WTC11 (cell line): ENCODE measurements at regions not wholly inside any gene's neighbourhood (a gene's known extent, or its start where the extent isn't known, plus 50 kb on each side); places are given as distances from the start of the nearest gene placed in this dataset.

ENCODE experiments used
- ATAC-seq: fragments of 200-7000 bp; cut with Tn5 transposase; 2 replicates; pipeline ENCODE4 v1.10.0; 2021; ENCODE audit warnings: mild to moderate bottlenecking, moderate library complexity
- CTCF ChIA-PET: fragments of 300-600 bp; sonication (Branson Sonifier 250); formaldehyde crosslinking; loops from one replicate; lab custom pipeline; 2021; ENCODE audit warnings: antibody characterized with exemption; lab: Charles Lee
- POLR2A ChIA-PET: fragments of 350-600 bp; sonication (Branson Sonifier 250); formaldehyde crosslinking; loops from one replicate; lab custom pipeline; 2021; ENCODE audit warnings: antibody characterized with exemption; lab: Charles Lee
- DNase-seq: peaks from one replicate; pipeline ENCODE4 v3.0.0; 2021; ENCODE audit warnings: low spot score
- H3K27ac Mint-ChIP-seq: 2 replicates; pipeline ENCODE4 v1.8.0; 2021; ENCODE audit warnings: mixed read lengths
- H3K27me3 Mint-ChIP-seq: 2 replicates; pipeline ENCODE4 v1.8.0; 2021; ENCODE audit warnings: low read depth, mild to moderate bottlenecking, moderate library complexity, mixed read lengths
- H3K36me3 Mint-ChIP-seq: 2 replicates; pipeline ENCODE4 v1.8.0; 2021; ENCODE audit warnings: mixed read lengths
- H3K4me1 Mint-ChIP-seq: 2 replicates; pipeline ENCODE4 v1.8.0; 2022; ENCODE audit warnings: mixed read lengths
- H3K4me3 Mint-ChIP-seq: 2 replicates; pipeline ENCODE4 v1.8.0; 2021; ENCODE audit warnings: mild to moderate bottlenecking, moderate library complexity, mixed read lengths
- H3K9me3 Mint-ChIP-seq: 2 replicates; pipeline ENCODE4 v1.8.0; 2021; ENCODE audit warnings: mixed read lengths
- FOXJ3 ChIP-seq: sonication (generic); formaldehyde crosslinking; IDR thresholded peaks from 2 replicates; pipeline ENCODE4 v1.9.0; 2021; ENCODE audit warnings: missing genetic modification reagents, mild to moderate bottlenecking, borderline replicate concordance
- GABPB1 ChIP-seq: sonication (generic); formaldehyde crosslinking; IDR thresholded peaks from 2 replicates; pipeline ENCODE4 v1.8.1; 2023; ENCODE audit warnings: mild to moderate bottlenecking, missing genetic modification reagents
- IRF2 ChIP-seq: sonication (generic); formaldehyde crosslinking; IDR thresholded peaks from 2 replicates; pipeline ENCODE4 v1.8.0; 2022; ENCODE audit warnings: low read depth, missing genetic modification reagents, borderline replicate concordance
- JUN ChIP-seq: sonication (generic); formaldehyde crosslinking; IDR thresholded peaks from 2 replicates; pipeline ENCODE4 v1.8.0; 2023; ENCODE audit warnings: mild to moderate bottlenecking, missing genetic modification reagents
- NFE2L1 ChIP-seq: sonication (generic); formaldehyde crosslinking; IDR thresholded peaks from 2 replicates; pipeline ENCODE4 v1.8.1; 2023; ENCODE audit warnings: missing genetic modification reagents
- NFYB ChIP-seq: sonication (generic); formaldehyde crosslinking; conservative IDR thresholded peaks from 2 replicates; pipeline ENCODE4 v1.8.0; 2022; ENCODE audit warnings: low read depth, missing genetic modification reagents
- NR2C2 ChIP-seq: sonication (generic); formaldehyde crosslinking; IDR thresholded peaks from 2 replicates; pipeline ENCODE4 v1.8.0; 2022; ENCODE audit warnings: mild to moderate bottlenecking, missing genetic modification reagents
- TP53 ChIP-seq: sonication (generic); formaldehyde crosslinking; IDR thresholded peaks from 2 replicates; pipeline ENCODE4 v1.8.1; 2023; ENCODE audit warnings: mild to moderate bottlenecking, missing genetic modification reagents
- ZNF219 ChIP-seq: sonication (generic); formaldehyde crosslinking; IDR thresholded peaks from 2 replicates; pipeline ENCODE4 v1.8.0; 2023; ENCODE audit warnings: missing genetic modification reagents, mild to moderate bottlenecking, borderline replicate concordance
- ZNF317 ChIP-seq: sonication (generic); formaldehyde crosslinking; IDR thresholded peaks from 2 replicates; pipeline ENCODE4 v1.8.1; 2023; ENCODE audit warnings: low read depth, mild to moderate bottlenecking, moderate library complexity, missing genetic modification reagents, borderline replicate concordance
- TF ChIP-seq, protein P1 (sequence below): fragments of 250-450 bp; sonication (Bioruptor Pico); IDR thresholded peaks from 2 replicates; pipeline ENCODE4 v1.8.0; 2021; ENCODE audit warnings: mild to moderate bottlenecking
- TF ChIP-seq, protein P2 (sequence below): sonication (generic); formaldehyde crosslinking; IDR thresholded peaks from 2 replicates; pipeline ENCODE4 v1.8.0; 2023; ENCODE audit warnings: mild to moderate bottlenecking, missing genetic modification reagents
- TF ChIP-seq, protein P3 (sequence below): sonication (generic); formaldehyde crosslinking; IDR thresholded peaks from 2 replicates; pipeline ENCODE4 v1.8.0; 2022; ENCODE audit warnings: mild to moderate bottlenecking, missing genetic modification reagents
- TF ChIP-seq, protein P4 (sequence below): fragments of 250-450 bp; sonication (Bioruptor Pico); IDR thresholded peaks from 2 replicates; pipeline ENCODE4 v1.9.0; 2021; ENCODE audit warnings: mild to moderate bottlenecking
- TF ChIP-seq, protein P5 (sequence below): sonication (generic); formaldehyde crosslinking; IDR thresholded peaks from 2 replicates; pipeline ENCODE4 v1.8.1; 2022; ENCODE audit warnings: low read depth, missing genetic modification reagents, borderline replicate concordance
- TF ChIP-seq, protein P6 (sequence below): sonication (generic); formaldehyde crosslinking; IDR thresholded peaks from 2 replicates; pipeline ENCODE4 v1.8.1; 2023; ENCODE audit warnings: mild to moderate bottlenecking, moderate library complexity, missing genetic modification reagents

DNA sequence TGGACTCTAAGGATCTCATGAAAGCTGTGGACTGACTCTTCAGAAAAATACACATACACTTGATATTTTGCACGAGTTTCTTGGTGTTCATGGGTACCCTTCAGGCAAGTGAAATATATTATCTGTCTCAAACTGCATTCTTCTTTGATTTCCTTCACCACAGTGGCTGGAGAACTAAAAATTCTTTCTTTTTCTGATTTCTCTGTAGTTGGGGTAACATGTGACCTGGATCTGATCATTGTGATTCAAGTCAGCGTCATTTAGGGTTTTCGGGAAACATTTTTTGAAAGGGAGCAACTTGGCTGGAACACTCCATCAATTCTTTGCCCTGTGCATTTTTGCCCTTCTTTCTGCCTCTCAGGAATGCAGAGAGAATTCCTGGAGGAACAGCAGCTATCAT is 205.8 kb downstream of the OR2B2 start:
- POLR2A ChIA-PET = no interaction called here
- no peaks in the 10 kb centered on the region for H3K4me1 Mint-ChIP-seq
- H3K27ac Mint-ChIP-seq = no peak overlapping the region
- CTCF ChIA-PET = no interaction called here
- peaks cover 44% of the 10 kb centered on the region for H3K36me3 Mint-ChIP-seq
- DNase-seq (no peak), ATAC-seq (no peak)
- H3K9me3 Mint-ChIP-seq = no peaks in the 10 kb centered on the region
- no peak overlapping the region for H3K4me3 Mint-ChIP-seq
- no peaks in the 10 kb centered on the region for H3K27me3 Mint-ChIP-seq
- TF ChIP-seq NFE2L1 (CRISPR knock-in tag) = no peak
- no peak for TF ChIP-seq NR2C2 (CRISPR knock-in tag)
- no peak for TF ChIP-seq ZNF317 (CRISPR knock-in tag)
- no peak for TF ChIP-seq ZNF219 (CRISPR knock-in tag)
- TF ChIP-seq, protein P1, sequence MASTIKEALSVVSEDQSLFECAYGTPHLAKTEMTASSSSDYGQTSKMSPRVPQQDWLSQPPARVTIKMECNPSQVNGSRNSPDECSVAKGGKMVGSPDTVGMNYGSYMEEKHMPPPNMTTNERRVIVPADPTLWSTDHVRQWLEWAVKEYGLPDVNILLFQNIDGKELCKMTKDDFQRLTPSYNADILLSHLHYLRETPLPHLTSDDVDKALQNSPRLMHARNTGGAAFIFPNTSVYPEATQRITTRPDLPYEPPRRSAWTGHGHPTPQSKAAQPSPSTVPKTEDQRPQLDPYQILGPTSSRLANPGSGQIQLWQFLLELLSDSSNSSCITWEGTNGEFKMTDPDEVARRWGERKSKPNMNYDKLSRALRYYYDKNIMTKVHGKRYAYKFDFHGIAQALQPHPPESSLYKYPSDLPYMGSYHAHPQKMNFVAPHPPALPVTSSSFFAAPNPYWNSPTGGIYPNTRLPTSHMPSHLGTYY = no peak
- TF ChIP-seq NFYB (CRISPR knock-in tag) = no peak
- no peak for TF ChIP-seq IRF2 (CRISPR knock-in tag)
- no peak for TF ChIP-seq JUN (CRISPR knock-in tag)
- no peak for TF ChIP-seq GABPB1
- TF ChIP-seq, protein P2, sequence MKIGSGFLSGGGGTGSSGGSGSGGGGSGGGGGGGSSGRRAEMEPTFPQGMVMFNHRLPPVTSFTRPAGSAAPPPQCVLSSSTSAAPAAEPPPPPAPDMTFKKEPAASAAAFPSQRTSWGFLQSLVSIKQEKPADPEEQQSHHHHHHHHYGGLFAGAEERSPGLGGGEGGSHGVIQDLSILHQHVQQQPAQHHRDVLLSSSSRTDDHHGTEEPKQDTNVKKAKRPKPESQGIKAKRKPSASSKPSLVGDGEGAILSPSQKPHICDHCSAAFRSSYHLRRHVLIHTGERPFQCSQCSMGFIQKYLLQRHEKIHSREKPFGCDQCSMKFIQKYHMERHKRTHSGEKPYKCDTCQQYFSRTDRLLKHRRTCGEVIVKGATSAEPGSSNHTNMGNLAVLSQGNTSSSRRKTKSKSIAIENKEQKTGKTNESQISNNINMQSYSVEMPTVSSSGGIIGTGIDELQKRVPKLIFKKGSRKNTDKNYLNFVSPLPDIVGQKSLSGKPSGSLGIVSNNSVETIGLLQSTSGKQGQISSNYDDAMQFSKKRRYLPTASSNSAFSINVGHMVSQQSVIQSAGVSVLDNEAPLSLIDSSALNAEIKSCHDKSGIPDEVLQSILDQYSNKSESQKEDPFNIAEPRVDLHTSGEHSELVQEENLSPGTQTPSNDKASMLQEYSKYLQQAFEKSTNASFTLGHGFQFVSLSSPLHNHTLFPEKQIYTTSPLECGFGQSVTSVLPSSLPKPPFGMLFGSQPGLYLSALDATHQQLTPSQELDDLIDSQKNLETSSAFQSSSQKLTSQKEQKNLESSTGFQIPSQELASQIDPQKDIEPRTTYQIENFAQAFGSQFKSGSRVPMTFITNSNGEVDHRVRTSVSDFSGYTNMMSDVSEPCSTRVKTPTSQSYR (CRISPR knock-in tag) = no peak
- no peak for TF ChIP-seq TP53
- TF ChIP-seq, protein P3, sequence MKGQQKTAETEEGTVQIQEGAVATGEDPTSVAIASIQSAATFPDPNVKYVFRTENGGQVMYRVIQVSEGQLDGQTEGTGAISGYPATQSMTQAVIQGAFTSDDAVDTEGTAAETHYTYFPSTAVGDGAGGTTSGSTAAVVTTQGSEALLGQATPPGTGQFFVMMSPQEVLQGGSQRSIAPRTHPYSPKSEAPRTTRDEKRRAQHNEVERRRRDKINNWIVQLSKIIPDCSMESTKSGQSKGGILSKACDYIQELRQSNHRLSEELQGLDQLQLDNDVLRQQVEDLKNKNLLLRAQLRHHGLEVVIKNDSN (CRISPR knock-in tag) = no peak
- TF ChIP-seq, protein P4, sequence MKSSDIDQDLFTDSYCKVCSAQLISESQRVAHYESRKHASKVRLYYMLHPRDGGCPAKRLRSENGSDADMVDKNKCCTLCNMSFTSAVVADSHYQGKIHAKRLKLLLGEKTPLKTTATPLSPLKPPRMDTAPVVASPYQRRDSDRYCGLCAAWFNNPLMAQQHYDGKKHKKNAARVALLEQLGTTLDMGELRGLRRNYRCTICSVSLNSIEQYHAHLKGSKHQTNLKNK (CRISPR knock-in tag) = no peak
- TF ChIP-seq, all 79 proteins: peak for 0

DNA sequence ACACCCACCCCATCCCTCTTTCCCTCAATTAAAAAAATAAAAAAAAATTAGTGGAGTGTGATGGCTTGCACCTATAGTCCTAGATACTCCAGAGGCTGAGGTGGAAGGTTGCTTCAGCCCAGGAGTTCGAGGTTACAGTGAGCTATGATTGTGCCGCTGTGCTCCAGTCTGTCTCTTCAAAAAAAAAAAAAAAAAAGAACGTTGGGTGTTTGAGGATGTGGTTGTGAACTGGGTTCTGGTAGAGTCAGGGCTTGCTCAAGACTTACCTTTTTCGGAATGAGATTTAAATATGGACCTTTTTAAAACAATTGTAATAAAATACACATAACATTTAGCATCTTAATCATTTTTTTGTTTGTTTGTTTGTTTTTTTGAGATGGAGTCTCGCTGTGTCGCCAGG is 211.9 kb downstream of the OR2B2 start:
- ChIA-PET POLR2A (no interaction called here), CTCF (interaction anchor here (3.2 kb wide), 1 partner anchor 52 kb away, joined by 9 read pairs; no protein-coding TSS in a partner anchor)
- Mint-ChIP-seq H3K4me1 (no peaks in the 10 kb centered on the region; the same call in 1 of the 2 replicates), H3K27me3 (no peaks in the 10 kb centered on the region), H3K9me3 (no peaks in the 10 kb centered on the region), H3K4me3 (no peak overlapping the region), H3K27ac (no peak overlapping the region), H3K36me3 (peaks cover 30% of the 10 kb centered on the region)
- ATAC-seq (no peak), DNase-seq (no peak)
- TF ChIP-seq, protein P5, sequence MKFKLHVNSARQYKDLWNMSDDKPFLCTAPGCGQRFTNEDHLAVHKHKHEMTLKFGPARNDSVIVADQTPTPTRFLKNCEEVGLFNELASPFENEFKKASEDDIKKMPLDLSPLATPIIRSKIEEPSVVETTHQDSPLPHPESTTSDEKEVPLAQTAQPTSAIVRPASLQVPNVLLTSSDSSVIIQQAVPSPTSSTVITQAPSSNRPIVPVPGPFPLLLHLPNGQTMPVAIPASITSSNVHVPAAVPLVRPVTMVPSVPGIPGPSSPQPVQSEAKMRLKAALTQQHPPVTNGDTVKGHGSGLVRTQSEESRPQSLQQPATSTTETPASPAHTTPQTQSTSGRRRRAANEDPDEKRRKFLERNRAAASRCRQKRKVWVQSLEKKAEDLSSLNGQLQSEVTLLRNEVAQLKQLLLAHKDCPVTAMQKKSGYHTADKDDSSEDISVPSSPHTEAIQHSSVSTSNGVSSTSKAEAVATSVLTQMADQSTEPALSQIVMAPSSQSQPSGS (CRISPR knock-in tag) = no peak
- no peak for TF ChIP-seq FOXJ3 (CRISPR knock-in tag)
- TF ChIP-seq, protein P6, sequence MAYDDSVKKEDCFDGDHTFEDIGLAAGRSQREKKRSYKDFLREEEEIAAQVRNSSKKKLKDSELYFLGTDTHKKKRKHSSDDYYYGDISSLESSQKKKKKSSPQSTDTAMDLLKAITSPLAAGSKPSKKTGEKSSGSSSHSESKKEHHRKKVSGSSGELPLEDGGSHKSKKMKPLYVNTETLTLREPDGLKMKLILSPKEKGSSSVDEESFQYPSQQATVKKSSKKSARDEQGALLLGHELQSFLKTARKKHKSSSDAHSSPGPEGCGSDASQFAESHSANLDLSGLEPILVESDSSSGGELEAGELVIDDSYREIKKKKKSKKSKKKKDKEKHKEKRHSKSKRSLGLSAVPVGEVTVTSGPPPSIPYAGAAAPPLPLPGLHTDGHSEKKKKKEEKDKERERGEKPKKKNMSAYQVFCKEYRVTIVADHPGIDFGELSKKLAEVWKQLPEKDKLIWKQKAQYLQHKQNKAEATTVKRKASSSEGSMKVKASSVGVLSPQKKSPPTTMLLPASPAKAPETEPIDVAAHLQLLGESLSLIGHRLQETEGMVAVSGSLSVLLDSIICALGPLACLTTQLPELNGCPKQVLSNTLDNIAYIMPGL (CRISPR knock-in tag) = no peak
